ENCODE measurements at regions not wholly inside any gene's neighbourhood (a gene's known extent, or its start where the extent isn't known, plus 50 kb on each side); places are given as distances from the start of the nearest gene placed in this dataset.

DNA sequence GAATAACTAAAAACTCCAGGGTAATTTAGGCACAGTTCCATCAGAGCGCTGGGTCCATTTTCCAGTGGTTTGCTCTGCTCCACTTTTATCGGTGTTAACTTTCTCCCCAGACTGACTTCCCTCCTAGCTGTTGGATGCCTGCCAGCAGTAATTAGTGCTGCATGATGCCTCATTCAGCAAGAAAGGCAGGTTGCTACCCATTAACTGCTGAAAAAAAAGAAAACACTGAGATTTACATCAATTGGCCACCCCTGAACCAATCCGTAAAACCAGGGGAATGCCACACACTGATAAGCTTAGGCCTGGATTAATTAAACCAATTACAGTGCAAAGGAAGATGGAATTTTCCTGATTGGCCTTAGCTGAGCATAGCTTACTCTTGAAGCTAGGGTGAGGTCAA, 182.4 kb upstream of the CXXC4 start:
- TF ChIP-seq POLR2A (IDR thresholded peaks at IDR 0.05; ENCODE audit: control extremely low read depth in 1 of 2, low read depth in 2 of 2, low read length in 2 of 2) (no peak), EP300 (IDR thresholded peaks at IDR 0.05; ENCODE audit: borderline replicate concordance in 1 of 2, low read depth in 2 of 2, low read length in 2 of 2) (no peak), SIRT6 (IDR thresholded peaks at IDR 0.05; ENCODE audit: low read length) (no peak), SRF (IDR thresholded peaks at IDR 0.05; ENCODE audit: low read depth, low read length) (no peak), TCF12 (IDR thresholded peaks at IDR 0.05; ENCODE audit: low read depth, low read length) (no peak), ASH2L (IDR thresholded peaks at IDR 0.05; ENCODE audit: low read length) (no peak)
- TF ChIP-seq, protein P1, sequence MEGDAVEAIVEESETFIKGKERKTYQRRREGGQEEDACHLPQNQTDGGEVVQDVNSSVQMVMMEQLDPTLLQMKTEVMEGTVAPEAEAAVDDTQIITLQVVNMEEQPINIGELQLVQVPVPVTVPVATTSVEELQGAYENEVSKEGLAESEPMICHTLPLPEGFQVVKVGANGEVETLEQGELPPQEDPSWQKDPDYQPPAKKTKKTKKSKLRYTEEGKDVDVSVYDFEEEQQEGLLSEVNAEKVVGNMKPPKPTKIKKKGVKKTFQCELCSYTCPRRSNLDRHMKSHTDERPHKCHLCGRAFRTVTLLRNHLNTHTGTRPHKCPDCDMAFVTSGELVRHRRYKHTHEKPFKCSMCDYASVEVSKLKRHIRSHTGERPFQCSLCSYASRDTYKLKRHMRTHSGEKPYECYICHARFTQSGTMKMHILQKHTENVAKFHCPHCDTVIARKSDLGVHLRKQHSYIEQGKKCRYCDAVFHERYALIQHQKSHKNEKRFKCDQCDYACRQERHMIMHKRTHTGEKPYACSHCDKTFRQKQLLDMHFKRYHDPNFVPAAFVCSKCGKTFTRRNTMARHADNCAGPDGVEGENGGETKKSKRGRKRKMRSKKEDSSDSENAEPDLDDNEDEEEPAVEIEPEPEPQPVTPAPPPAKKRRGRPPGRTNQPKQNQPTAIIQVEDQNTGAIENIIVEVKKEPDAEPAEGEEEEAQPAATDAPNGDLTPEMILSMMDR (IDR thresholded peaks at IDR 0.05; ENCODE audit: control extremely low read depth in 1 of 3, insufficient read depth in 1 of 3, low read depth in 1 of 3, low read length in 3 of 3): no peak
- TF ChIP-seq, protein P2, sequence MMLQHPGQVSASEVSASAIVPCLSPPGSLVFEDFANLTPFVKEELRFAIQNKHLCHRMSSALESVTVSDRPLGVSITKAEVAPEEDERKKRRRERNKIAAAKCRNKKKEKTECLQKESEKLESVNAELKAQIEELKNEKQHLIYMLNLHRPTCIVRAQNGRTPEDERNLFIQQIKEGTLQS (IDR thresholded peaks at IDR 0.05; ENCODE audit: insufficient read depth, low read depth, low read length): no peak

All from H1 (cell line).